ENCODE measurements at regions not wholly inside any gene's neighbourhood (a gene's known extent, or its start where the extent isn't known, plus 50 kb on each side); places are given as distances from the start of the nearest gene placed in this dataset.

DNA sequence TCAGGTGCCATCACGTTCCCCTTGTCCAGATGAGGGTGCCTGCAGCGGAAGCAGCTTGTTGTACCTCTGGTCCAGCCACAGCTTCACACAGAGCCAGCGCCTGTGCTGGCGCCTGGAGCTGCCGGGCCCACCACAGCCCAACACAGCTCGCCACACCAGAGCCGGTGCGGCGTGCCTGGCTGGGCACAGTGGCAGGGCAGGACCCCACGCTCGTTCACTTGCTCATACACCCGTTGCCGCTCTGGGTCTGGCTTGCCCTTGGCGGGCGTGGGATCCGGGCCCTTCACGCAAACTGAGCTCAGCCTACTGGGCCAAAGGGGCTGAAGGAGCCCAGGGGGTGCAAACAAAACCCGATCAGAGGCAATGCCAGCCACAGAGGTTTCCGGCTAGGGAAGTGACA, 492.5 kb upstream of the MANEA start:
- H2AFZ ChIP-seq, result peak overlapping the region; percentile 87
- no peaks in the 10 kb centered on the region for H3K36me3 Mint-ChIP-seq (ENCODE audit: low read depth)
- DNase-seq (ENCODE audit: low spot score), result no peak

More for the DNA sequence above, 492.5 kb upstream of the MANEA start:
- Histone ChIP-seq H3K27me3 (ENCODE audit: insufficient read depth) (no peaks in the 10 kb centered on the region), H4K20me1 (replicated peaks; ENCODE audit: insufficient read depth) (no peaks in the 10 kb centered on the region), H3K4me2 (no peak overlapping the region), H3K4me1 (ENCODE audit: insufficient read depth) (no peaks in the 10 kb centered on the region), H3K9me2 (ENCODE audit: insufficient read depth) (no peaks in the 10 kb centered on the region), H3K27ac (ENCODE audit: low read depth) (no peak overlapping the region), H3K4me3 (no peak overlapping the region), H3K36me3 (ENCODE audit: insufficient read depth) (no peaks in the 10 kb centered on the region), H3K79me2 (replicated peaks; ENCODE audit: insufficient read depth) (no peaks in the 10 kb centered on the region), H3F3A (replicated peaks; ENCODE audit: low read depth) (no peaks in the 10 kb centered on the region)
- Mint-ChIP-seq H3K4me3 (no peak overlapping the region), H3K27ac (no peak overlapping the region), H3K27me3 (ENCODE audit: insufficient read depth, low read depth, poor library complexity) (no peaks in the 10 kb centered on the region), H3K4me1 (no peaks in the 10 kb centered on the region), H3K9me3 (no peaks in the 10 kb centered on the region)
- ATAC-seq, result peak; percentile 74
- no peak for TF ChIP-seq ZNF331 (CRISPR knock-in tag; IDR thresholded peaks at IDR 0.05; ENCODE audit: low read depth)
- TF ChIP-seq STAT1 (IDR thresholded peaks at IDR 0.05; ENCODE audit: unreplicated experiment), result no peak
- no peak for TF ChIP-seq JUNB (IDR thresholded peaks at IDR 0.05; ENCODE audit: unreplicated experiment)
- TF ChIP-seq, protein P1, sequence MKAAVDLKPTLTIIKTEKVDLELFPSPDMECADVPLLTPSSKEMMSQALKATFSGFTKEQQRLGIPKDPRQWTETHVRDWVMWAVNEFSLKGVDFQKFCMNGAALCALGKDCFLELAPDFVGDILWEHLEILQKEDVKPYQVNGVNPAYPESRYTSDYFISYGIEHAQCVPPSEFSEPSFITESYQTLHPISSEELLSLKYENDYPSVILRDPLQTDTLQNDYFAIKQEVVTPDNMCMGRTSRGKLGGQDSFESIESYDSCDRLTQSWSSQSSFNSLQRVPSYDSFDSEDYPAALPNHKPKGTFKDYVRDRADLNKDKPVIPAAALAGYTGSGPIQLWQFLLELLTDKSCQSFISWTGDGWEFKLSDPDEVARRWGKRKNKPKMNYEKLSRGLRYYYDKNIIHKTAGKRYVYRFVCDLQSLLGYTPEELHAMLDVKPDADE (IDR thresholded peaks at IDR 0.05), result no peak
- TF ChIP-seq, protein P2, sequence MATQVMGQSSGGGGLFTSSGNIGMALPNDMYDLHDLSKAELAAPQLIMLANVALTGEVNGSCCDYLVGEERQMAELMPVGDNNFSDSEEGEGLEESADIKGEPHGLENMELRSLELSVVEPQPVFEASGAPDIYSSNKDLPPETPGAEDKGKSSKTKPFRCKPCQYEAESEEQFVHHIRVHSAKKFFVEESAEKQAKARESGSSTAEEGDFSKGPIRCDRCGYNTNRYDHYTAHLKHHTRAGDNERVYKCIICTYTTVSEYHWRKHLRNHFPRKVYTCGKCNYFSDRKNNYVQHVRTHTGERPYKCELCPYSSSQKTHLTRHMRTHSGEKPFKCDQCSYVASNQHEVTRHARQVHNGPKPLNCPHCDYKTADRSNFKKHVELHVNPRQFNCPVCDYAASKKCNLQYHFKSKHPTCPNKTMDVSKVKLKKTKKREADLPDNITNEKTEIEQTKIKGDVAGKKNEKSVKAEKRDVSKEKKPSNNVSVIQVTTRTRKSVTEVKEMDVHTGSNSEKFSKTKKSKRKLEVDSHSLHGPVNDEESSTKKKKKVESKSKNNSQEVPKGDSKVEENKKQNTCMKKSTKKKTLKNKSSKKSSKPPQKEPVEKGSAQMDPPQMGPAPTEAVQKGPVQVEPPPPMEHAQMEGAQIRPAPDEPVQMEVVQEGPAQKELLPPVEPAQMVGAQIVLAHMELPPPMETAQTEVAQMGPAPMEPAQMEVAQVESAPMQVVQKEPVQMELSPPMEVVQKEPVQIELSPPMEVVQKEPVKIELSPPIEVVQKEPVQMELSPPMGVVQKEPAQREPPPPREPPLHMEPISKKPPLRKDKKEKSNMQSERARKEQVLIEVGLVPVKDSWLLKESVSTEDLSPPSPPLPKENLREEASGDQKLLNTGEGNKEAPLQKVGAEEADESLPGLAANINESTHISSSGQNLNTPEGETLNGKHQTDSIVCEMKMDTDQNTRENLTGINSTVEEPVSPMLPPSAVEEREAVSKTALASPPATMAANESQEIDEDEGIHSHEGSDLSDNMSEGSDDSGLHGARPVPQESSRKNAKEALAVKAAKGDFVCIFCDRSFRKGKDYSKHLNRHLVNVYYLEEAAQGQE (IDR thresholded peaks at IDR 0.05; ENCODE audit: unreplicated experiment), result no peak
- no peak for TF ChIP-seq NANOG (IDR thresholded peaks at IDR 0.05; ENCODE audit: borderline replicate concordance)
- TF ChIP-seq, protein P3, sequence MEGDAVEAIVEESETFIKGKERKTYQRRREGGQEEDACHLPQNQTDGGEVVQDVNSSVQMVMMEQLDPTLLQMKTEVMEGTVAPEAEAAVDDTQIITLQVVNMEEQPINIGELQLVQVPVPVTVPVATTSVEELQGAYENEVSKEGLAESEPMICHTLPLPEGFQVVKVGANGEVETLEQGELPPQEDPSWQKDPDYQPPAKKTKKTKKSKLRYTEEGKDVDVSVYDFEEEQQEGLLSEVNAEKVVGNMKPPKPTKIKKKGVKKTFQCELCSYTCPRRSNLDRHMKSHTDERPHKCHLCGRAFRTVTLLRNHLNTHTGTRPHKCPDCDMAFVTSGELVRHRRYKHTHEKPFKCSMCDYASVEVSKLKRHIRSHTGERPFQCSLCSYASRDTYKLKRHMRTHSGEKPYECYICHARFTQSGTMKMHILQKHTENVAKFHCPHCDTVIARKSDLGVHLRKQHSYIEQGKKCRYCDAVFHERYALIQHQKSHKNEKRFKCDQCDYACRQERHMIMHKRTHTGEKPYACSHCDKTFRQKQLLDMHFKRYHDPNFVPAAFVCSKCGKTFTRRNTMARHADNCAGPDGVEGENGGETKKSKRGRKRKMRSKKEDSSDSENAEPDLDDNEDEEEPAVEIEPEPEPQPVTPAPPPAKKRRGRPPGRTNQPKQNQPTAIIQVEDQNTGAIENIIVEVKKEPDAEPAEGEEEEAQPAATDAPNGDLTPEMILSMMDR (conservative IDR thresholded peaks at IDR 0.05; ENCODE audit: low read depth in 2 of 2), result no peak
- TF ChIP-seq, protein P4, sequence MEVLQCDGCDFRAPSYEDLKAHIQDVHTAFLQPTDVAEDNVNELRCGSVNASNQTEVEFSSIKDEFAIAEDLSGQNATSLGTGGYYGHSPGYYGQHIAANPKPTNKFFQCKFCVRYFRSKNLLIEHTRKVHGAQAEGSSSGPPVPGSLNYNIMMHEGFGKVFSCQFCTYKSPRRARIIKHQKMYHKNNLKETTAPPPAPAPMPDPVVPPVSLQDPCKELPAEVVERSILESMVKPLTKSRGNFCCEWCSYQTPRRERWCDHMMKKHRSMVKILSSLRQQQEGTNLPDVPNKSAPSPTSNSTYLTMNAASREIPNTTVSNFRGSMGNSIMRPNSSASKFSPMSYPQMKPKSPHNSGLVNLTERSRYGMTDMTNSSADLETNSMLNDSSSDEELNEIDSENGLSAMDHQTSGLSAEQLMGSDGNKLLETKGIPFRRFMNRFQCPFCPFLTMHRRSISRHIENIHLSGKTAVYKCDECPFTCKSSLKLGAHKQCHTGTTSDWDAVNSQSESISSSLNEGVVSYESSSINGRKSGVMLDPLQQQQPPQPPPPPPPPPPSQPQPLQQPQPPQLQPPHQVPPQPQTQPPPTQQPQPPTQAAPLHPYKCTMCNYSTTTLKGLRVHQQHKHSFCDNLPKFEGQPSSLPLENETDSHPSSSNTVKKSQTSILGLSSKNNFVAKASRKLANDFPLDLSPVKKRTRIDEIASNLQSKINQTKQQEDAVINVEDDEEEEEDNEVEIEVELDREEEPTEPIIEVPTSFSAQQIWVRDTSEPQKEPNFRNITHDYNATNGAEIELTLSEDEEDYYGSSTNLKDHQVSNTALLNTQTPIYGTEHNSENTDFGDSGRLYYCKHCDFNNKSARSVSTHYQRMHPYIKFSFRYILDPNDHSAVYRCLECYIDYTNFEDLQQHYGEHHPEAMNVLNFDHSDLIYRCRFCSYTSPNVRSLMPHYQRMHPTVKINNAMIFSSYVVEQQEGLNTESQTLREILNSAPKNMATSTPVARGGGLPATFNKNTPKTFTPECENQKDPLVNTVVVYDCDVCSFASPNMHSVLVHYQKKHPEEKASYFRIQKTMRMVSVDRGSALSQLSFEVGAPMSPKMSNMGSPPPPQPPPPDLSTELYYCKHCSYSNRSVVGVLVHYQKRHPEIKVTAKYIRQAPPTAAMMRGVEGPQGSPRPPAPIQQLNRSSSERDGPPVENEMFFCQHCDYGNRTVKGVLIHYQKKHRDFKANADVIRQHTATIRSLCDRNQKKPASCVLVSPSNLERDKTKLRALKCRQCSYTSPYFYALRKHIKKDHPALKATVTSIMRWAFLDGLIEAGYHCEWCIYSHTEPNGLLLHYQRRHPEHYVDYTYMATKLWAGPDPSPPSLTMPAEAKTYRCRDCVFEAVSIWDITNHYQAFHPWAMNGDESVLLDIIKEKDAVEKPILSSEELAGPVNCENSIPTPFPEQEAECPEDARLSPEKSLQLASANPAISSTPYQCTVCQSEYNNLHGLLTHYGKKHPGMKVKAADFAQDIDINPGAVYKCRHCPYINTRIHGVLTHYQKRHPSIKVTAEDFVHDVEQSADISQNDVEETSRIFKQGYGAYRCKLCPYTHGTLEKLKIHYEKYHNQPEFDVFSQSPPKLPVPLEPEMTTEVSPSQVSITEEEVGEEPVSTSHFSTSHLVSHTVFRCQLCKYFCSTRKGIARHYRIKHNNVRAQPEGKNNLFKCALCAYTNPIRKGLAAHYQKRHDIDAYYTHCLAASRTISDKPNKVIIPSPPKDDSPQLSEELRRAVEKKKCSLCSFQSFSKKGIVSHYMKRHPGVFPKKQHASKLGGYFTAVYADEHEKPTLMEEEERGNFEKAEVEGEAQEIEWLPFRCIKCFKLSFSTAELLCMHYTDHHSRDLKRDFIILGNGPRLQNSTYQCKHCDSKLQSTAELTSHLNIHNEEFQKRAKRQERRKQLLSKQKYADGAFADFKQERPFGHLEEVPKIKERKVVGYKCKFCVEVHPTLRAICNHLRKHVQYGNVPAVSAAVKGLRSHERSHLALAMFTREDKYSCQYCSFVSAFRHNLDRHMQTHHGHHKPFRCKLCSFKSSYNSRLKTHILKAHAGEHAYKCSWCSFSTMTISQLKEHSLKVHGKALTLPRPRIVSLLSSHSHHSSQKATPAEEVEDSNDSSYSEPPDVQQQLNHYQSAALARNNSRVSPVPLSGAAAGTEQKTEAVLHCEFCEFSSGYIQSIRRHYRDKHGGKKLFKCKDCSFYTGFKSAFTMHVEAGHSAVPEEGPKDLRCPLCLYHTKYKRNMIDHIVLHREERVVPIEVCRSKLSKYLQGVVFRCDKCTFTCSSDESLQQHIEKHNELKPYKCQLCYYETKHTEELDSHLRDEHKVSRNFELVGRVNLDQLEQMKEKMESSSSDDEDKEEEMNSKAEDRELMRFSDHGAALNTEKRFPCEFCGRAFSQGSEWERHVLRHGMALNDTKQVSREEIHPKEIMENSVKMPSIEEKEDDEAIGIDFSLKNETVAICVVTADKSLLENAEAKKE (CRISPR knock-in tag; IDR thresholded peaks at IDR 0.05), result no peak
- no peak for TF ChIP-seq POLR2AphosphoS5 (IDR thresholded peaks at IDR 0.05; ENCODE audit: low read depth)
- TF ChIP-seq EZH2phosphoT487 (IDR thresholded peaks at IDR 0.05; ENCODE audit: unreplicated experiment), result no peak
- TF ChIP-seq CREB1 (CRISPR knock-in tag; IDR thresholded peaks at IDR 0.05; ENCODE audit: low read depth), result no peak
- no peak for TF ChIP-seq ZNF114 (CRISPR knock-in tag; IDR thresholded peaks at IDR 0.05)
- no peak for TF ChIP-seq EZH2 (IDR thresholded peaks at IDR 0.05; ENCODE audit: low read depth, unreplicated experiment)

Measured in GM23338 (cell line).